Lung (tissue), 11 donors: ENCODE measurements at regions not wholly inside any gene's neighbourhood (a gene's known extent, or its start where the extent isn't known, plus 50 kb on each side); places are given as distances from the start of the nearest gene placed in this dataset.
"Not testable (repeated sequence)": the region's sequence is repeated elsewhere in the genome, so short reads cannot be mapped to it uniquely, and the experiment has no call there.

Experiments
- ATAC-seq: fragments of 200-7000 bp; cut with Tn5 transposase; one replicate; pipeline ENCODE4 v1.9.1; 2020; ENCODE audit warnings: moderate number of reproducible peaks; ENCODE audit not compliant: insufficient read depth, low FRiP score
- DNase-seq, 3 donors: peaks; one replicate each; pipeline ENCODE4 v3.0.0-alpha.2; 2013 to 2017
- H3K27ac ChIP-seq, 2 donors: one replicate each; pipeline ENCODE4 v1.5.1; 2013; ENCODE audit warnings: mild to moderate bottlenecking in 2 of 2, moderate library complexity in 2 of 2, control low read depth in 1 of 2, inconsistent platforms in 1 of 2, low read depth in 1 of 2, low read length in 1 of 2
- H3K27me3 ChIP-seq, 3 donors: one replicate each; pipeline ENCODE4 v1.5.1; 2013; ENCODE audit warnings: low read length in 2 of 3; ENCODE audit not compliant: control insufficient read depth in 3 of 3, insufficient read depth in 3 of 3
- H3K36me3 ChIP-seq, 4 donors: one replicate each; pipeline ENCODE4 v1.5.1; 2013; ENCODE audit warnings: low read length in 4 of 4, mild to moderate bottlenecking in 1 of 4, moderate library complexity in 1 of 4; ENCODE audit not compliant: control insufficient read depth in 4 of 4, insufficient read depth in 4 of 4
- H3K4me1 ChIP-seq, 5 donors: one replicate each; pipeline ENCODE4 v1.5.1; 2013; ENCODE audit warnings: low read length in 5 of 5, mild to moderate bottlenecking in 2 of 5, moderate library complexity in 1 of 5; ENCODE audit not compliant: control insufficient read depth in 5 of 5, insufficient read depth in 5 of 5
- H3K4me3 ChIP-seq: one replicate; pipeline ENCODE4 v1.5.1; 2013; ENCODE audit warnings: mild to moderate bottlenecking, control low read depth, moderate library complexity
- H3K9ac ChIP-seq, 2 donors: one replicate each; pipeline ENCODE4 v1.5.1; 2013; ENCODE audit warnings: low read length in 2 of 2, control low read depth in 1 of 2; ENCODE audit not compliant: insufficient read depth in 1 of 2
- H3K9me3 ChIP-seq, 4 donors: one replicate each; pipeline ENCODE4 v1.5.1; 2013; ENCODE audit warnings: low read length in 3 of 4, mild to moderate bottlenecking in 1 of 4, moderate library complexity in 1 of 4; ENCODE audit not compliant: control insufficient read depth in 4 of 4, insufficient read depth in 3 of 4
- CTCF ChIP-seq: IDR thresholded peaks from 2 replicates; pipeline ENCODE4 v1.5.1; 2012; ENCODE audit warnings: mild to moderate bottlenecking; ENCODE audit errors: control extremely low read depth, extremely low read depth
- WGBS, 2 donors: extraction: QIAGEN DNeasy Blood & Tissue Kit; methylation state at CpG; one replicate each; pipeline ENCODE4 v1.1.7; 2013; 5-methylcytosine and 5-hydroxymethylcytosine counted together
- donor health status: control.
- donor health status: control.
- donor health status: Bipolar disorder and iron deficiency.
- donor health status: healthy.
- donor health status: DM: yes; HTN: yes; CAD: no.

GRCh38 chr6:167479901-167480648 lies 155.2 kb downstream of the TTLL2 start:
- Histone ChIP-seq H3K9me3 (no peaks in the 10 kb centered on the region), H3K9ac (no peak overlapping the region), H3K36me3 (no peaks in the 10 kb centered on the region), H3K27ac (peak overlapping the region in 1 of 2 donors; percentile 0), H3K27me3 (no peaks in the 10 kb centered on the region), H3K4me1 (peaks cover 0 to 12% (median 2%) of the 10 kb centered on the region in 5 donors), H3K4me3 (no peak overlapping the region)
- ATAC-seq (peak; percentile 46), DNase-seq (peak in 2 of 3 donors; percentile 11 to 25)
- no peak for TF ChIP-seq CTCF
- WGBS, 2 donors = 35 to 38% methylated on average over 8 of the region's 8 CpGs

DNA sequence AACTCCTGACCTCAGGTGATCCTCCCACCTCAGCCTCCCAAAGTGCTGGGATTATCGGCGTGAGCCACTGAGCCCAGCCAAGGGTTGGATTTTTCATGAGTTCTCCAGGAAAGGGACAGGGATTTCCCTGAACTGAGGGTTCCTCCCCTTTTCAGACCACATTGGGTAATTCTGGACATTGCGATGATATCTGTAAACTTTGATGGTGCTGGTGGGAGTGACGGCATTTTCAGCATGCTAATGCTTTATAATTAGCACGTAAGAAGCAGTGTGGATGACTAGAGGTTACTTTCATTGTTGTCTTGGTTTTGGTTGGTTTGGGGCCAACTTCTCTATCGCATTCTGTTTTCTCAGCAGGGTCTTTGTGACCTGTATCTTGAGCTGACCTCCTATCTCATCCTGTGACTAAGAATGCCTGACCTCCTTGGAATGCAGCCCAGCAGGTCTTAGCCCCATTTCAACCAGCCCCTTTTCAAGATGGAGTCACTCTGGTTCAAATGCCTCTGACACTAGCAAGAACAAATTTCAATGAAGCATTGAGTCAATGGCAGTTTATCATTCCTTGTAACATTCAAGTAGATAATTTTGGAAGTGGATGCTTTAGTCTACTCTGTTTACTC lies 156.5 kb downstream of the TTLL2 start:
- TF ChIP-seq CTCF = no peak
- DNase-seq (no peak), ATAC-seq (no peak)
- Histone ChIP-seq H3K27ac (no peak overlapping the region), H3K4me3 (no peak overlapping the region), H3K27me3 (no peaks in the 10 kb centered on the region), H3K9ac (no peak overlapping the region), H3K9me3 (no peaks in the 10 kb centered on the region), H3K36me3 (no peaks in the 10 kb centered on the region), H3K4me1 (peaks cover 0 to 12% (median 2%) of the 10 kb centered on the region in 5 donors)
- 86 to 95% methylated on average over 6 of the region's 6 CpGs for WGBS, 2 donors

DNA sequence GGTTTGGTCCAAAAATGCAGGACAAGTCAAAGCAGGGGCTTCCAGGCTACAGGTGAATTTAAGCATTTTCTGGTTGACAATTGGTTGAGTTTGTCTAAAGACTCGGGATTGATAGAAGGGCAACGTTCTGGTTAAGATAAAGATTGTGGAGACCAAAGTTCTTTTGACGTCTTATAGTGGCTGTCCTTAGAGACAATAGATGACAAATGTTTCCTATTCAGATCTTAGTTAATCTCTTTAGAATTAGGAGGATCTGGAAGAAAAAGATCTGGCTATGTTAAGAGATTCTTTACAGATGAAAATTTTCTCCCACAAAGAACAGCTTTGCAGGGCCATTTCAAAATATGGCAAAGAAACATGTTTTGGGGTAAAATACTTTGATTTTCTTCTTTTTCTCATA lies 157.9 kb downstream of the TTLL2 start:
- not testable (repeated sequence) for H3K36me3 ChIP-seq, H3K27ac ChIP-seq, H3K4me3 ChIP-seq, H3K9ac ChIP-seq, H3K27me3 ChIP-seq, H3K9me3 ChIP-seq, ATAC-seq, DNase-seq
- WGBS, 2 donors = 61 to 89% methylated on average over 3 of the region's 3 CpGs
- H3K4me1 ChIP-seq = peaks cover 0 to 12% (median 2%) of the 10 kb centered on the region in 5 donors

DNA sequence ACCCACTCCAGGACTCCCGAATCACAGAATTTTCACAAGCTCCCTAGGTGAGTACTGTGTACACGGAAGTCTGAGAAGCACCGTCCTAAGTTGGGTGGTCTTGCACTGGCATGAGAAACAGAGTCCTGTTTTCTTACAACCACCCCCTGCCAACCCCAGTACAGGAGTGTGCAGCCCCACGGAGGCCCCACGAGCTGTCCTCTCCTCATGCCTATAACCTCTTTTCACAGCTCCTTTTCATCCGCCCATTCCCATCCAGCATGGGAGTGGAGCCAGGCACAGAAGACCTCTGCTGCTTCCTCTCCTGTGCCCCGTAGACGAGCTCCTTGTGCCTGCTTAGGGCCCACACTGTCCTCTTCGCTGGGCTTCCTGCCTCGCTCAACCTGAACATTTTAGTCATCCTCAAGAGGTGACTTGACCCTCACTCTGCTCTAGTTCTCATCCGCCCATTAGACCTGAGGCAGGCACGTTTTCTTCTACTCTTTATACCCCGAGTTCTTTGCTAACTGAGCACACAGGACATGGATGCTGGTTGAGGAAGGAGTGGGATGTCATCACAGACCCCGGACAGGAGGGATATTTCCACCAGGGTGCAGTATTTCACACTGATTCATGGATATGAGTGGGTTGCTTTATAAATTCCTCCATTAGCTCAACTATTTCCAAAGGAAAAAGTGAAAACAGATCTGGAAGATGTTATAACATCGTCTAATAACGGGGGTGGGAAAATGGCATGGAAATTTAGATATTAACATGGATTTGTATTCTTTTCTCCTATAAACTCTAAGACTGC lies 160.5 kb downstream of the TTLL2 start:
- ATAC-seq (peak; percentile 53), DNase-seq (peak; percentile 51 to 80 (median 78))
- Histone ChIP-seq H3K9me3 (no peaks in the 10 kb centered on the region), H3K27ac (no peak overlapping the region), H3K27me3 (no peaks in the 10 kb centered on the region), H3K9ac (no peak overlapping the region), H3K4me1 (no peaks in the 10 kb centered on the region), H3K4me3 (no peak overlapping the region), H3K36me3 (no peaks in the 10 kb centered on the region)
- peak; percentile 26 for TF ChIP-seq CTCF
- 82 to 85% methylated on average over 16 of the region's 16 CpGs for WGBS, 2 donors
